D721Med (cell line): ENCODE measurements at regions not wholly inside any gene's neighbourhood (a gene's known extent, or its start where the extent isn't known, plus 50 kb on each side); places are given as distances from the start of the nearest gene placed in this dataset.

Source experiments
- DNase-seq: peaks from one replicate; pipeline ENCODE4 v3.0.0; 2011; ENCODE audit warnings: low spot score; ENCODE audit not compliant: insufficient read length
- FAIRE-seq: peaks from 2 replicates; lab custom pipeline; 2011; peaks lifted over from hg19 to GRCh38; lab: Jason Lieb, UNC
- CTCF ChIP-seq: IDR thresholded peaks from 2 replicates; pipeline ENCODE4 v1.5.1; 2012; ENCODE audit warnings: mild to moderate bottlenecking, control low read depth; ENCODE audit not compliant: insufficient read depth; ENCODE audit errors: missing control alignments

- no peak for TF ChIP-seq CTCF
- DNase-seq = no peak
- no peak for FAIRE-seq
These were observed 766.0 kb upstream of the TBX3 start for GRCh38 chr12:115450017-115450416.

GRCh38 chr12:115449526-115449925 is 765.6 kb upstream of the TBX3 start:
- TF ChIP-seq CTCF = no peak
- DNase-seq = no peak
- no peak for FAIRE-seq

- no peak for TF ChIP-seq CTCF
- DNase-seq = no peak
- FAIRE-seq = no peak
These were observed 760.4 kb upstream of the TBX3 start for GRCh38 chr12:115444346-115444745.

- DNase-seq (no peak), FAIRE-seq (no peak)
- TF ChIP-seq CTCF = no peak
These were observed 759.5 kb upstream of the TBX3 start for GRCh38 chr12:115443351-115443938.

GRCh38 chr12:115440438-115440837 is 756.5 kb upstream of the TBX3 start:
- FAIRE-seq = no peak

GRCh38 chr12:115439008-115439601 is 755.1 kb upstream of the TBX3 start:
- no peak for TF ChIP-seq CTCF
- no peak for DNase-seq
- no peak for FAIRE-seq

More at GRCh38 chr12:115440438-115440837, 756.5 kb upstream of the TBX3 start:
- TF ChIP-seq CTCF = no peak
- DNase-seq = no peak

- TF ChIP-seq CTCF = no peak
- FAIRE-seq (no peak), DNase-seq (no peak)
These were observed 754.3 kb upstream of the TBX3 start for GRCh38 chr12:115438314-115438713.
